H1 (cell line): ENCODE measurements at regions not wholly inside any gene's neighbourhood (a gene's known extent, or its start where the extent isn't known, plus 50 kb on each side); places are given as distances from the start of the nearest gene placed in this dataset.

Experiments used
- CTCF ChIA-PET: fragments of 300-600 bp; sonication (Branson Sonifier 250); formaldehyde crosslinking; loops from one replicate; lab custom pipeline; 2021; ENCODE audit not compliant: partially characterized antibody; lab: Charles Lee
- POLR2A ChIA-PET: fragments of 300-600 bp; sonication (Branson Sonifier 250); formaldehyde crosslinking; loops from one replicate; lab custom pipeline; 2021; ENCODE audit warnings: inconsistent platforms; ENCODE audit not compliant: partially characterized antibody; lab: Charles Lee
- DNase-seq, 2 experiments: peaks; one replicate each; pipeline versions ENCODE4 v3.0.0 to v3.0.0-alpha.2; 2010 to 2022; ENCODE audit warnings: low spot score in 2 of 2, low read depth in 1 of 2, mixed read lengths in 1 of 2
- FAIRE-seq: peaks from 2 replicates; lab custom pipeline; 2011; peaks lifted over from hg19 to GRCh38; lab: Jason Lieb, UNC
- H2AFZ ChIP-seq: 2 replicates; pipeline ENCODE4 v1.8.1; 2012; ENCODE audit warnings: low read length, inconsistent platforms
- H2AK5ac ChIP-seq: 2 replicates; pipeline ENCODE4 v1.6.1; 2013; ENCODE audit warnings: low read depth, low read length
- H2BK120ac ChIP-seq: replicated peaks from 2 replicates; pipeline ENCODE3; 2013; ENCODE audit warnings: low read depth, low read length, inconsistent platforms
- H2BK12ac ChIP-seq: 2 replicates; pipeline ENCODE4 v1.6.1; 2013; ENCODE audit warnings: low read depth, low read length
- H2BK15ac ChIP-seq: 2 replicates; pipeline ENCODE4 v1.6.1; 2013; ENCODE audit warnings: low read length
- H2BK20ac ChIP-seq: 2 replicates; pipeline ENCODE4 v1.6.1; 2013; ENCODE audit warnings: low read length
- H2BK5ac ChIP-seq: 2 replicates; pipeline ENCODE4 v1.6.1; 2013; ENCODE audit warnings: low read depth, low read length
- H3K14ac ChIP-seq: 2 replicates; pipeline ENCODE4 v1.6.1; 2013; ENCODE audit warnings: inconsistent platforms; ENCODE audit not compliant: insufficient read length
- H3K18ac ChIP-seq: 2 replicates; pipeline ENCODE4 v1.6.1; 2013; ENCODE audit warnings: low read length; ENCODE audit errors: extremely low read depth
- H3K23ac ChIP-seq: 2 replicates; pipeline ENCODE4 v1.6.1; 2013; ENCODE audit warnings: inconsistent platforms; ENCODE audit not compliant: insufficient read length
- H3K23me2 ChIP-seq: 2 replicates; pipeline ENCODE4 v1.6.1; 2013; ENCODE audit warnings: low read depth, low read length
- H3K27ac ChIP-seq: 2 replicates; pipeline ENCODE4 v1.6.1; 2011; ENCODE audit warnings: low read depth, low read length, inconsistent platforms
- H3K27me3 ChIP-seq, 4 experiments: replicated peaks in 1 of 4; 1 replicate in 1 of 4; 2 replicates in 3 of 4; pipeline versions ENCODE4 v1.6.1 to v1.8.1; 2011 to 2013; ENCODE audit warnings: low read length in 3 of 4, mild to moderate bottlenecking in 3 of 4, inconsistent platforms in 2 of 4, mixed read lengths in 2 of 4, moderate library complexity in 1 of 4; ENCODE audit not compliant: control insufficient read depth in 3 of 4, insufficient read depth in 3 of 4; ENCODE audit errors: extremely low read depth in 1 of 4
- H3K36me3 ChIP-seq, 4 experiments: 2 replicates each; pipeline versions ENCODE4 v1.6.1 to v1.8.1; 2011 to 2013; ENCODE audit warnings: mild to moderate bottlenecking in 4 of 4, low read length in 3 of 4, moderate library complexity in 2 of 4, control low read depth in 1 of 4, inconsistent platforms in 1 of 4; ENCODE audit not compliant: insufficient read depth in 4 of 4, control insufficient read depth in 2 of 4
- H3K4ac ChIP-seq: replicated peaks from 2 replicates; pipeline ENCODE3; 2013; ENCODE audit warnings: low read length, low read depth, mixed read lengths, inconsistent platforms; ENCODE audit not compliant: insufficient read length
- H3K4me1 ChIP-seq, 4 experiments: replicated peaks in 1 of 4; 1 replicate in 1 of 4; 2 replicates in 3 of 4; pipeline versions ENCODE4 v1.6.1 to v1.8.1; 2011 to 2013; ENCODE audit warnings: low read length in 3 of 4, inconsistent platforms in 2 of 4, mixed read lengths in 1 of 4; ENCODE audit not compliant: insufficient read depth in 4 of 4, control insufficient read depth in 3 of 4
- H3K4me2 ChIP-seq, 2 experiments: 2 replicates each; pipeline versions ENCODE4 v1.6.1 to v1.8.1; 2011 to 2013; ENCODE audit warnings: low read depth in 2 of 2, low read length in 2 of 2, control low read depth in 1 of 2, inconsistent platforms in 1 of 2, mild to moderate bottlenecking in 1 of 2; ENCODE audit not compliant: insufficient read depth in 1 of 2
- H3K4me3 ChIP-seq, 4 experiments: fragments of 200-600, 300-600 bp in 1 of 4; sonication (generic), shearing (Covaris generic), sonication (Bioruptor Twin) in 1 of 4; 2 replicates each; pipeline versions ENCODE4 v1.5.1 to v1.8.1; 2011 to 2016; ENCODE audit warnings: low read length in 4 of 4, low read depth in 3 of 4, control low read depth in 2 of 4, inconsistent platforms in 2 of 4, mild to moderate bottlenecking in 2 of 4, mixed read lengths in 1 of 4, moderate library complexity in 1 of 4; ENCODE audit not compliant: insufficient read depth in 2 of 4; ENCODE audit errors: extremely low read depth in 1 of 4
- H3K56ac ChIP-seq: replicated peaks from 2 replicates; pipeline ENCODE3; 2013; ENCODE audit warnings: low read depth, mild to moderate bottlenecking, mixed read lengths, low read length, inconsistent platforms; ENCODE audit not compliant: insufficient read length
- H3K79me1 ChIP-seq: 2 replicates; pipeline ENCODE4 v1.6.1; 2013; ENCODE audit warnings: low read depth, low read length, control low read depth
- H3K79me2 ChIP-seq, 2 experiments: 2 replicates each; pipeline versions ENCODE4 v1.6.1 to v1.8.1; 2012 to 2013; ENCODE audit warnings: low read length in 2 of 2, mild to moderate bottlenecking in 2 of 2, inconsistent platforms in 1 of 2; ENCODE audit not compliant: insufficient read depth in 2 of 2, control insufficient read depth in 1 of 2
- H3K9ac ChIP-seq, 4 experiments: replicated peaks in 1 of 4; 1 replicate in 1 of 4; 2 replicates in 3 of 4; pipeline versions ENCODE4 v1.6.1 to v1.8.1; 2011 to 2013; ENCODE audit warnings: low read depth in 3 of 4, low read length in 3 of 4, control low read depth in 2 of 4, mild to moderate bottlenecking in 2 of 4, moderate library complexity in 2 of 4, inconsistent platforms in 1 of 4; ENCODE audit errors: extremely low read depth in 1 of 4
- H3K9me3 ChIP-seq, 2 experiments: 2 replicates each; pipeline versions ENCODE4 v1.6.1 to v1.8.1; 2012 to 2013; ENCODE audit warnings: mild to moderate bottlenecking in 2 of 2, moderate library complexity in 2 of 2, control low read depth in 1 of 2, inconsistent platforms in 1 of 2, low read depth in 1 of 2, low read length in 1 of 2, mixed read lengths in 1 of 2; ENCODE audit not compliant: insufficient read depth in 2 of 2
- H4K20me1 ChIP-seq, 2 experiments: replicated peaks in 1 of 2; 2 replicates each; pipeline versions ENCODE3 to v1.8.1; 2011 to 2013; ENCODE audit warnings: inconsistent platforms in 2 of 2, low read length in 2 of 2, mild to moderate bottlenecking in 1 of 2; ENCODE audit not compliant: insufficient read depth in 2 of 2, control insufficient read depth in 1 of 2
- H4K5ac ChIP-seq: 2 replicates; pipeline ENCODE4 v1.6.1; 2013; ENCODE audit warnings: low read length, low read depth, mixed read lengths, inconsistent platforms; ENCODE audit not compliant: insufficient read length
- H4K8ac ChIP-seq: 2 replicates; pipeline ENCODE4 v1.8.0; 2013; ENCODE audit warnings: mild to moderate bottlenecking, moderate library complexity, low read length, inconsistent platforms; ENCODE audit not compliant: insufficient read depth; ENCODE audit errors: extremely low read depth
- H4K91ac ChIP-seq: replicated peaks from 2 replicates; pipeline ENCODE3; 2013; ENCODE audit warnings: low read length, mixed read lengths, inconsistent platforms; ENCODE audit not compliant: insufficient read length
- BRCA1 ChIP-seq: IDR thresholded peaks from 2 replicates; pipeline ENCODE4 v1.6.1; 2012; ENCODE audit warnings: low read depth, low read length, improper control_type of control experiment
- CBX5 ChIP-seq: fragments of 300-800, 300-1000 bp; sonication (generic); IDR thresholded peaks from 2 replicates; pipeline ENCODE4 v1.7.1; 2016; ENCODE audit warnings: antibody characterized with exemption, low read length, low read depth
- CHD1 ChIP-seq: IDR thresholded peaks from 2 replicates; pipeline ENCODE4 v1.6.1; 2012; ENCODE audit warnings: low read depth, low read length, improper control_type of control experiment
- CTCF ChIP-seq, 3 experiments: IDR thresholded peaks; 1 replicate in 2 of 3; 2 replicates in 1 of 3; pipeline versions ENCODE4 v1.5.1 to v1.6.1; 2011; ENCODE audit warnings: low read length in 3 of 3, mild to moderate bottlenecking in 3 of 3, inconsistent platforms in 2 of 3, low read depth in 1 of 3, moderate library complexity in 1 of 3; ENCODE audit not compliant: insufficient read depth in 1 of 3; ENCODE audit errors: control extremely low read depth in 1 of 3
- HDAC2 ChIP-seq, 2 experiments: fragments of 300-600 bp in 1 of 2; sonication (generic) in 1 of 2; IDR thresholded peaks; 2 replicates each; pipeline ENCODE4 v1.6.1; 2011 to 2012; ENCODE audit warnings: low read depth in 2 of 2, low read length in 2 of 2, mild to moderate bottlenecking in 2 of 2, moderate library complexity in 2 of 2, borderline replicate concordance in 1 of 2, inconsistent platforms in 1 of 2
- HDAC6 ChIP-seq: IDR thresholded peaks from one replicate; pipeline ENCODE4 v1.7.1; 2012; ENCODE audit warnings: low read depth, mild to moderate bottlenecking, inconsistent platforms, low read length, moderate library complexity
- JUND ChIP-seq: IDR thresholded peaks from 2 replicates; pipeline ENCODE4 v1.6.1; 2011; ENCODE audit warnings: mild to moderate bottlenecking, improper control_type of control experiment, low read length
- MAFK ChIP-seq: IDR thresholded peaks from 2 replicates; pipeline ENCODE4 v1.6.1; 2012; ENCODE audit warnings: low read depth, mild to moderate bottlenecking, improper control_type of control experiment, low read length
- SIX5 ChIP-seq: IDR thresholded peaks from 2 replicates; pipeline ENCODE4 v1.6.1; 2011; ENCODE audit warnings: mild to moderate bottlenecking, low read depth, low read length
- SP2 ChIP-seq: IDR thresholded peaks from 2 replicates; pipeline ENCODE4 v1.6.1; 2012; ENCODE audit warnings: mild to moderate bottlenecking, low read length, inconsistent platforms
- SP4 ChIP-seq: IDR thresholded peaks from 2 replicates; pipeline ENCODE4 v1.6.1; 2012; ENCODE audit warnings: low read length, inconsistent platforms
- TAF1 ChIP-seq: IDR thresholded peaks from 2 replicates; pipeline ENCODE4 v1.6.1; 2011; ENCODE audit warnings: mild to moderate bottlenecking, low read depth, low read length
- ZNF274 ChIP-seq: IDR thresholded peaks from 2 replicates; pipeline ENCODE4 v1.7.0; 2012; ENCODE audit warnings: low read length, borderline replicate concordance; ENCODE audit errors: extremely low read depth
- WGBS, 2 experiments: shearing (Covaris generic) in 1 of 2; methylation state at CpG; one replicate each; pipeline versions ENCODE4 v1.1.6 to v1.1.7; 2013 to 2015; ENCODE audit warnings: low lambda C conversion rate in 2 of 2, mixed read lengths in 2 of 2, inconsistent platforms in 1 of 2, low coverage in 1 of 2, missing lambda C conversion rate in 1 of 2; ENCODE audit not compliant: insufficient replicate concordance in 2 of 2, insufficient coverage in 1 of 2, insufficient read length in 1 of 2; ENCODE audit errors: extremely low coverage in 1 of 2, missing lambda C conversion rate in 1 of 2; 5-methylcytosine and 5-hydroxymethylcytosine counted together

DNA sequence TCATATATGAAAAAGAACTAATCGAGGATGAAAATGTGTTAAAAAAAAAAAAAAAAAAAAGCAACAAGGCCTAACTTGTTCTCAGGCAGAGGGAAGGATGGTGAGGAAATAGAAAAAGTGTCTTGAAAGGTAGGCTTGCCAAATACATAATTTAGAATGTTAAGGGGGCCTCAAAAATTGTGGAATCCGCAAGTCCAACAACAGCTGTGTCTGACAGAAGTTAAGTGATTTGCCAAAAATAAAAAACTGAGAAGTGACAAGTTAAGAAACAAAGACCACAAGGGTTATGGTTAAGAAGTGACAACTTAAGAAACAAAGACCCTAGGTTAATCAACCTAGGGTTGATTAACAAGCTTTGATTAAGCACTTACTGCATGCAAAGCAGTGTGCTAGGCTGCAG, 110.6 kb downstream of the P2RY1 start:
- H2BK120ac ChIP-seq, result no peak overlapping the region
- no peaks in the 10 kb centered on the region for H4K20me1 ChIP-seq
- no peak overlapping the region for H3K56ac ChIP-seq
- no peak overlapping the region for H3K4ac ChIP-seq
- no peak overlapping the region for H2BK5ac ChIP-seq
- no peaks in the 10 kb centered on the region for H3K79me1 ChIP-seq
- H3K23me2 ChIP-seq, result no peaks in the 10 kb centered on the region; the same call in 1 of the 2 replicates
- no peak overlapping the region for H3K9ac ChIP-seq
- 0 out of 2 replicates have a peak overlapping the region, but pooled peaks have one; percentile 32 for H2BK12ac ChIP-seq
- 89% methylated on average over 2 of the region's 2 CpGs; no CpG with 5 or more reads in 1 of the 2 experiments for WGBS, 2 experiments
- H3K27ac ChIP-seq, result no peak overlapping the region
- no peak overlapping the region for H4K91ac ChIP-seq
- H3K27me3 ChIP-seq, result no peaks in the 10 kb centered on the region
- ChIA-PET POLR2A (interaction anchor here (0.6 kb wide), 1 partner anchor 105 kb away, joined by 3 read pairs; no protein-coding TSS in a partner anchor), CTCF (no interaction called here)
- no peak overlapping the region for H3K4me2 ChIP-seq
- H3K79me2 ChIP-seq, result no peaks in the 10 kb centered on the region
- no peak overlapping the region for H3K18ac ChIP-seq
- TF ChIP-seq CBX5 (no peak), MAFK (no peak), JUND (no peak), SP2 (no peak), BRCA1 (no peak), SP4 (no peak), HDAC6 (no peak), HDAC2 (IDR thresholded peaks at IDR 0.05; ENCODE audit: borderline replicate concordance in 1 of 2, low read depth in 2 of 2, low read length in 2 of 2) (no peak), ZNF274 (no peak), CTCF (IDR thresholded peaks at IDR 0.05; ENCODE audit: control extremely low read depth in 1 of 3, insufficient read depth in 1 of 3, low read depth in 1 of 3, low read length in 3 of 3) (no peak), SIX5 (no peak), CHD1 (no peak), TAF1 (no peak)
- 0 out of 2 replicates have a peak overlapping the region, but pooled peaks have one; percentile 84 for H2AFZ ChIP-seq
- H3K4me1 ChIP-seq, result peaks cover 0 to 3% (median 1%) of the 10 kb centered on the region in 4 experiments; a peak in 1 of 7 replicates
- H4K5ac ChIP-seq, result no peak overlapping the region
- H3K23ac ChIP-seq, result no peak overlapping the region
- H3K9me3 ChIP-seq, result no peaks in the 10 kb centered on the region
- no peak overlapping the region for H3K4me3 ChIP-seq
- H3K36me3 ChIP-seq, result no peaks in the 10 kb centered on the region
- H2BK15ac ChIP-seq, result no peak overlapping the region
- H2AK5ac ChIP-seq, result no peak overlapping the region
- H4K8ac ChIP-seq, result no peak overlapping the region
- no peak overlapping the region for H3K14ac ChIP-seq
- DNase-seq, result no peak
- no peak for FAIRE-seq
- H2BK20ac ChIP-seq, result no peak overlapping the region; the same call in 1 of the 2 replicates
